PC-3 (cell line): ENCODE measurements at regions not wholly inside any gene's neighbourhood (a gene's known extent, or its start where the extent isn't known, plus 50 kb on each side); places are given as distances from the start of the nearest gene placed in this dataset.
"Not testable (repeated sequence)": the region's sequence is repeated elsewhere in the genome, so short reads cannot be mapped to it uniquely, and the experiment has no call there.

Experiments used
- ATAC-seq: fragments of 200-7000 bp; cut with Tn5 transposase; 2 replicates; pipeline ENCODE4 v1.9.1; 2020; ENCODE audit warnings: mild to moderate bottlenecking, moderate library complexity
- BruUV-seq: library from RNA; stranded (reverse); fragments of 400-500 nt; replicated peaks from 2 replicates; lab custom pipeline; 2021; lab: Mats Ljungman, UMichigan
- CTCF ChIA-PET: fragments of 300-600 bp; sonication (Branson Sonifier 250); formaldehyde crosslinking; loops from one replicate; lab custom pipeline; 2022; ENCODE audit warnings: antibody characterized with exemption; lab: Charles Lee
- POLR2A ChIA-PET: fragments of 300-600 bp; sonication (Branson Sonifier 250); formaldehyde crosslinking; loops from one replicate; lab custom pipeline; 2022; ENCODE audit warnings: antibody characterized with exemption; ENCODE audit not compliant: unreplicated experiment; lab: Charles Lee
- DNase-seq: peaks from one replicate; pipeline ENCODE4 v3.0.0-alpha.2; 2015
- H2AFZ ChIP-seq: fragments of 300-600 bp; sonication (generic); 2 replicates; pipeline ENCODE4 v1.6.0; 2016; ENCODE audit warnings: antibody characterized with exemption, low read length
- H3F3A ChIP-seq: fragments of 300-600 bp; sonication (generic); one replicate; pipeline ENCODE4 v1.6.0; 2017; ENCODE audit warnings: antibody characterized with exemption, low read length, control low read depth, mild to moderate bottlenecking; ENCODE audit not compliant: unreplicated experiment
- H3K27ac ChIP-seq: fragments of 300-600 bp; sonication (generic); 2 replicates; pipeline ENCODE4 v1.5.1; 2016; ENCODE audit warnings: mild to moderate bottlenecking, low read length
- H3K27me3 ChIP-seq: fragments of 300-600 bp; sonication (generic); 2 replicates; pipeline ENCODE4 v1.6.1; 2016; ENCODE audit warnings: low read length, mixed read lengths
- H3K36me3 ChIP-seq: fragments of 300-600 bp; sonication (generic); 2 replicates; pipeline ENCODE4 v1.6.1; 2016; ENCODE audit warnings: low read depth, mixed run types, low read length, mixed read lengths
- H3K4me1 ChIP-seq: fragments of 300-600 bp; sonication (generic); 2 replicates; pipeline ENCODE4 v1.5.1; 2016; ENCODE audit warnings: low read length; ENCODE audit not compliant: insufficient read depth
- H3K4me2 ChIP-seq: fragments of 300-600 bp; sonication (generic); 2 replicates; pipeline ENCODE4 v1.6.0; 2016; ENCODE audit warnings: low read length
- H3K4me3 ChIP-seq: fragments of 300-600 bp; sonication (generic); 2 replicates; pipeline ENCODE4 v1.5.1; 2016; ENCODE audit warnings: mild to moderate bottlenecking, low read length, mixed read lengths
- H3K79me2 ChIP-seq: fragments of 300-600 bp; sonication (generic); 2 replicates; pipeline ENCODE4 v1.6.1; 2017; ENCODE audit warnings: low read length, mixed read lengths
- H3K9ac ChIP-seq: fragments of 300-600 bp; sonication (generic); 2 replicates; pipeline ENCODE4 v1.6.0; 2016; ENCODE audit warnings: mild to moderate bottlenecking, low read length
- H3K9me2 ChIP-seq: fragments of 300-600 bp; sonication (generic); replicated peaks from 2 replicates; pipeline ENCODE4 v1.6.1; 2016; ENCODE audit warnings: mixed run types, low read length, mixed read lengths
- H3K9me3 ChIP-seq: fragments of 300-600 bp; sonication (generic); 2 replicates; pipeline ENCODE4 v1.6.1; 2016; ENCODE audit warnings: low read length, mixed read lengths
- H4K20me1 ChIP-seq: fragments of 300-600 bp; sonication (generic); 2 replicates; pipeline ENCODE4 v1.6.1; 2016; ENCODE audit warnings: low read length, mixed read lengths
- CTCF ChIP-seq: fragments of 300-600 bp; sonication (generic); conservative IDR thresholded peaks from 2 replicates; pipeline ENCODE4 v1.5.1; 2017; ENCODE audit warnings: antibody characterized with exemption, low read depth, mild to moderate bottlenecking, low read length
- EZH2 ChIP-seq: fragments of 300-600 bp; sonication (generic); IDR thresholded peaks from one replicate; pipeline ENCODE4 v1.6.1; 2017; ENCODE audit warnings: antibody characterized with exemption, mild to moderate bottlenecking, low read length; ENCODE audit not compliant: unreplicated experiment
- EZH2phosphoT487 ChIP-seq: fragments of 300-600 bp; sonication (generic); IDR thresholded peaks from 2 replicates; pipeline ENCODE4 v1.6.1; 2018; ENCODE audit warnings: mild to moderate bottlenecking, antibody characterized with exemption, low read length, borderline replicate concordance
- intact Hi-C: fragments of 100-400 bp; cut with micrococcal nuclease; formaldehyde crosslinking; loops from 2 replicates; pipeline ENCODE4 v1.9.0; 2023

- no peak for TF ChIP-seq EZH2
- no peak for TF ChIP-seq CTCF
- TF ChIP-seq EZH2phosphoT487: no peak
- ChIA-PET POLR2A (no interaction called here), CTCF (no interaction called here)
- Histone ChIP-seq H3K36me3 (no peaks in the 10 kb centered on the region), H3F3A (no peaks in the 10 kb centered on the region), H3K4me2 (no peak overlapping the region), H3K9me3 (0 out of 2 replicates have a peak, but pooled peaks cover 2% of the 10 kb centered on the region), H3K4me1 (no peaks in the 10 kb centered on the region), H3K79me2 (no peaks in the 10 kb centered on the region), H3K9ac (no peak overlapping the region), H2AFZ (no peak overlapping the region), H4K20me1 (no peaks in the 10 kb centered on the region), H3K9me2 (no peaks in the 10 kb centered on the region), H3K27ac (no peak overlapping the region), H3K27me3 (no peaks in the 10 kb centered on the region), H3K4me3 (no peak overlapping the region)
- BruUV-seq: no TSS peak
- ATAC-seq: no peak
- no peak for DNase-seq
- intact Hi-C loops: no loop called here
Measured at GRCh38 chr12:124646385-124647230, 79.2 kb upstream of the NCOR2 start.

- intact Hi-C loops: no loop called here
Measured at GRCh38 chr12:124645530-124646244, 78.3 kb upstream of the NCOR2 start.

GRCh38 chr12:124643768-124644167 is 76.4 kb upstream of the NCOR2 start:
- H3K36me3 ChIP-seq, H3K27ac ChIP-seq, POLR2A ChIA-PET, H2AFZ ChIP-seq, H3K9ac ChIP-seq, H3K27me3 ChIP-seq, ATAC-seq, H3F3A ChIP-seq, H3K4me2 ChIP-seq, BruUV-seq, DNase-seq, H3K79me2 ChIP-seq, CTCF ChIA-PET, intact Hi-C loops, H4K20me1 ChIP-seq, H3K9me3 ChIP-seq, H3K4me1 ChIP-seq, H3K9me2 ChIP-seq, H3K4me3 ChIP-seq: not testable (repeated sequence)

More at GRCh38 chr12:124645530-124646244, 78.3 kb upstream of the NCOR2 start:
- Histone ChIP-seq H3K9me2 (no peaks in the 10 kb centered on the region), H3K4me1 (no peaks in the 10 kb centered on the region), H3K9ac (no peak overlapping the region), H2AFZ (no peak overlapping the region), H3K27me3 (no peaks in the 10 kb centered on the region), H3K4me3 (no peak overlapping the region), H3K79me2 (no peaks in the 10 kb centered on the region), H3K36me3 (no peaks in the 10 kb centered on the region), H3K4me2 (no peak overlapping the region), H3K27ac (no peak overlapping the region), H3K9me3 (0 out of 2 replicates have a peak, but pooled peaks cover 2% of the 10 kb centered on the region), H4K20me1 (no peaks in the 10 kb centered on the region), H3F3A (no peaks in the 10 kb centered on the region)
- no peak for TF ChIP-seq CTCF
- TF ChIP-seq EZH2: no peak
- no peak for TF ChIP-seq EZH2phosphoT487
- CTCF ChIA-PET: no interaction called here
- DNase-seq: no peak
- POLR2A ChIA-PET: no interaction called here
- ATAC-seq: no peak
- BruUV-seq: no TSS peak
